IPS-11a (cell line): ENCODE measurements at regions not wholly inside any gene's neighbourhood (a gene's known extent, or its start where the extent isn't known, plus 50 kb on each side); places are given as distances from the start of the nearest gene placed in this dataset.

ENCODE experiments used
- H3K4me3 ChIP-seq: one replicate; pipeline ENCODE4 v1.5.1; 2013; ENCODE audit warnings: low read depth, low read length, control low read depth

DNA sequence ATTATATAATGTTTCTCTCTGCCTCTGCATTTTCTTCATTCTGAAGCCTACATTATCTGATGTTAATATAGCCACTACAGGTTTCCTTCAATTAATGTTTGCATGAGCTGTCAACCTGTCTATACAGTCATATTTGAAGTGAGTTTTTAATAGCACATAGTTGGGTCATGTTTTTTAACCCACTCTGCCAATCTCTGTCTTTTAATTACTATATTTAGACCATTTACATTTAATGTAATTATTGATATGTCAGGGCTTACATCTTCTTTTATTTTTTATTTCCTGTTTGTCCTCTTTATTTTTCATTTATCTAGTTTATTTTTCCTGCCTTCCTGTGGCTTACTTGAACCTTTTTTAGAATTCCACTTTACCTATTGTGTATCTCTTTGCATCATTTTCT, 124.3 kb upstream of the PDE1C start:
- no peak overlapping the region for H3K4me3 ChIP-seq

DNA sequence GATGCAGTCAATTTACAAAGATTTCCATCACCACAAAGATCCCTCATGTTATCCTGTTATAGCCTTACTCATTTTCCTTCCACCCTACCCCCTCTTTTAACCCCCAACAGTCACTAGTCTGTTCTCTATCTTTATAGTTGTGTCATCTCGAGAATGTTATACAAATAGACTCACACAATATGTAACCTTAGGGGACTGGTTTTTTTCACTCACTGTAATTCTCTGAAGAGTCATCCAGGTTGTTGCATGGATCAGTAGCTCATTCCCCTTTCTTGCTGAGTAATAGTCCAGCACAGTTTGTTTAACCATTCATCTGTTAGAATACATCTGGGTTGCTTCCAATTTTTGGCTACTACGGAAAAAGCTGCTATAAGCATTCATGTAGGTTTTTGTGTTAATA, 121.1 kb upstream of the PDE1C start:
- H3K4me3 ChIP-seq: no peak overlapping the region

GRCh38 chr7:32179567-32179966, 109.4 kb upstream of the PDE1C start:
- no peak overlapping the region for H3K4me3 ChIP-seq

DNA sequence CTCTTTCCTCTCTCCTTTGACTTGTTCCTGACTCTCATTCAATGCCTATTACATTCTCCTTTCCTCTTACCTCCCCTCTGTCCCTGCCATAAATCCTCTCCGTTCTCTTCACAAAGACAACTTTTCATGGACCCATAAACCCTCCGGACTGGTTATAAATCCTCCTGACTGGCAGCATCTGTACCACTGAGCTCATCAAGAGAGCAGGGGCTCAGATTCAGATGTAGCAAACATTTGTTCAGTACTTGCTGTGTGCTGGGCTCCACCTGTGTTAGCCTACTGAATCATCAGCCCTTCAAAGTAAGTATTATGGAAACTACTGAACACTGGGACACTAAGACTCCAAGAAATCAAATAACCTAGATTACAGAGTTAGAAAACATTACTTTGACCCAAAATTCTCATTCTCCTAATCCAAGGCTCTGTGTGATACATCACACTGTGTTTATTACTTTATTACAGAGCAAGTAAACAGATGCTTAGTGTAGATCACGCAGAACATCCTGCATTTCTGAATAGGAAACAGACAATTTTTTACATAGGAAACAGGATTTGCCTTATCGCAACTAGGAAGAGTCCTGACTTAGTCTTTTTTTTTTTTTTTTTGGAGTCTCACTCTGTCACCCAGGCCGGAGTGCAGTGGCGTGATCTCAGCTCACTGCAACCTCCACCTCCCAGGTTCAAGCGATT, 108.6 kb upstream of the PDE1C start:
- no peak overlapping the region for H3K4me3 ChIP-seq

GRCh38 chr7:32177232-32177631, 107.0 kb upstream of the PDE1C start:
- H3K4me3 ChIP-seq: no peak overlapping the region

DNA sequence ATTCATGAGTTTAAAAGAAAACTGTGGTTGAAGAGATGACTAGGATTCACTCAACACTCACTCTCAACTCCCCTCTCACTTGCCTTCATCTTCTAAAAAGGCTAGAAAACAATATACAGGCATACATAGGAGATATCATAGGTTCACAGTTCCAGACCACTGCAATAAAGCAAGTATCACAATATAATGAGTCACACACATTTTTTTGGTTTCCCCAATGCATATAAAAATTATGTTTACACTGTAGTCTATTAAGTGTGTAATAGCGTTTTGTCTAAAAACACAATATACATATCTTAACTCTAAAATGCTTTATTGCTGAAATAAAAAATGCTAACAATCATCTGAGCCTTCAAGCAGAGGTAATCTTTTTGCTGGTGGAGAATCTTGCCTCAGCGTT, 104.9 kb upstream of the PDE1C start:
- no peak overlapping the region for H3K4me3 ChIP-seq

GRCh38 chr7:32171248-32171647, 101.0 kb upstream of the PDE1C start:
- H3K4me3 ChIP-seq: no peak overlapping the region

GRCh38 chr7:32170838-32171237, 100.6 kb upstream of the PDE1C start:
- no peak overlapping the region for H3K4me3 ChIP-seq

GRCh38 chr7:32169228-32169627, 99.0 kb upstream of the PDE1C start:
- no peak overlapping the region for H3K4me3 ChIP-seq

- H3K4me3 ChIP-seq: no peak overlapping the region
Measured at GRCh38 chr7:32167815-32168214, 97.6 kb upstream of the PDE1C start.

DNA sequence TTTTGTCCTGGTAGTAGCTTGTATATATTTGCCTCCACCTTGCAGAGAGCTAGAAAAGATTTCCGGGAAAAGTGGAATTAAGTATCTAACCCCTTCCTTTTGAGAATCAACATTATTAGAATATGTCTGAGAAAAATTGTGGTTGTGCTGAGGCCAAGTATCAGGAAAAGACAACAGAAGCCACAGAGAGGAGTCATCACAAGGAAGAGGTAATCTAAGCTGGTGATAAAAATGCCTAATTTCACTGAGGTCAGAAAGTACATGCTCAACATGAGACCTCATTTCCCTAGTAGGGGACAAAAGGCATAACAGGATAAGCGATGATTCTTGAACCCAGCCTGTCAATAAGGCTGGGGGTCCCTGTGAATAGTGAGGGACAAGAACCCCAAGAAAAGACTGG, 97.0 kb upstream of the PDE1C start:
- H3K4me3 ChIP-seq: no peak overlapping the region

- no peak overlapping the region for H3K4me3 ChIP-seq
Measured at GRCh38 chr7:32164341-32164996, 94.3 kb upstream of the PDE1C start.

DNA sequence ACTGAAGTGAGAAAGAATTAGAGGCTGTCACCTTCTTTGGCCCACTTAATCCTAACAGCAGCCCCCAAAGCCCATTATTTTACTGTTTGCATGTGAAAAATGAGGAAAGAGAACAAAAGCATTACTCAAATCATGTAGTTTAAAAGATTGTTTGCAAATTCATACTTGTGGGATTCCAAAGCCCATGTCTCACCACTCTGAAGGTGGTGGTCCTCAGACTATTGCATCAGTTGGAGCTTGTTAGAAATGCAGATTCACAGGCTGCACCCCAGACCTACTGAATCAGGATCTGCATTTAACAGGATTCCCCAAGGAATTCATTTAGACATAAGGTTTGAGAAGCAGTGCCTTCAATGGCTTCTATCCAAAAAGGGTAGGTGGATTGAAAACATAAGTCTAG, 93.7 kb upstream of the PDE1C start:
- H3K4me3 ChIP-seq: no peak overlapping the region

- no peak overlapping the region for H3K4me3 ChIP-seq
Measured at GRCh38 chr7:32163141-32163806, 93.1 kb upstream of the PDE1C start.

- no peak overlapping the region for H3K4me3 ChIP-seq
Measured at GRCh38 chr7:32161708-32162107, 91.5 kb upstream of the PDE1C start.

DNA sequence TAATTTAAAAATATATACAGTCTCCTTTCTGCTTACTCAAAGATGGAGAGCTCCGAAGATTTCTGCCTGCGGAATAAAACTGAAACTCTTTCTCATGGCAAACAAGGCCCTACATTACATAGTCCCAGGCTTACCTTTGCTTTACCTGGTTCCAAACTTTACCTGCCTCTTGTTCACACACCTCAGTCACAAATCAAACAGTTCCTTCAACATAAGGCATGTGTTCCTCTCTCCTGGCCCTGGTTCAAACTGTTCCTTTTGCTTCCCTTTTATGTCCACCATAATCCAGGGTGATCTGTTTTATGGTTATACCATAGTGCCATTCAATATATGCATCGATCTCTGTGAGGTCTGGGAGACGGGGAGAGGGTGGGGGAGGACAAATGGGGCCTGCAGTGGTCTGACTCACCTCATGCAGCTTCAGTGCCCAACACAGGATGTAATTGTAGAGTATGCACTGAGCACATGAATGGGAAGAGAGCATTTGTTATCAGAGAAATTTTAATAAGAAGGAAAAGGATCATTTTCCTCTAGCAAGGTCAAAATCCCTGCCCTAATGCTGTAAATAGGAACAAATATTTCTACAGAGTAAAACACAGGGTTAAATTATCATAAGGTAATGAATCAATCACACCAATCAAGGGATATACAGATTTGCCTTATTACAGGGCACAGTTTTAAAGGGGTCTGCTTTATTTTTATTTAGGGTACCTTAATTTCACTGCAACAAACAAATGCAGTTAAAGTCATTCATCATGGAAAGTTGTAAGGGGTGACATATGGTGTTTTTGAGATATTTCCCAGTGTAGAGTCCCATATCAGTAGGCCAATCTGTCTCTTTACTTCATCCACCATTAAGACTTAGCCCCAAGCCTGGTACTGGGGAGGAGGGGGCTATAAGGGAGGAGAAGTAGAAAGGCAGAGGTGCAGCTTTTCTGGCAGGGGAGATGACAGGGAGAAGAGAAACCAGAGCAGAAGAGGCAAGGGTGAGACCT, 88.8 kb upstream of the PDE1C start:
- no peak overlapping the region for H3K4me3 ChIP-seq

DNA sequence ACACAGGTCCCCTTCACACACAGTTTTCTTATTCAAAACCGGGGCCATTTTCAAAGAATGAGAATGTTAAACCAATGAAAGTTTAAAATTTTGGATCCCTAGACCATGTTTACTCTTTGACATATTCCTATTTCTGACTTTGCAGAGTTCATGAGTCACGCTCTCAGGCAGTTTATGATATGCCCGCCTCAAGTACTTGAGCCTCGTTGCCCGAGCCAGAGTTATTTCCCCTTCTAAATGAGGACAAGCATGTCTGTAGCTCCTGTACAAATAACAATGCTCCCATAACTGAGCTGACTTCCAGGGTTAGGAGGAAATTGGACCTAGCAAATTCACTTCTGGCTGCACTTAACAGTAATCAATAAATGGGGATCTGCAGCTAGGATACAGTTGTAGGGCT, 87.9 kb upstream of the PDE1C start:
- H3K4me3 ChIP-seq: no peak overlapping the region

DNA sequence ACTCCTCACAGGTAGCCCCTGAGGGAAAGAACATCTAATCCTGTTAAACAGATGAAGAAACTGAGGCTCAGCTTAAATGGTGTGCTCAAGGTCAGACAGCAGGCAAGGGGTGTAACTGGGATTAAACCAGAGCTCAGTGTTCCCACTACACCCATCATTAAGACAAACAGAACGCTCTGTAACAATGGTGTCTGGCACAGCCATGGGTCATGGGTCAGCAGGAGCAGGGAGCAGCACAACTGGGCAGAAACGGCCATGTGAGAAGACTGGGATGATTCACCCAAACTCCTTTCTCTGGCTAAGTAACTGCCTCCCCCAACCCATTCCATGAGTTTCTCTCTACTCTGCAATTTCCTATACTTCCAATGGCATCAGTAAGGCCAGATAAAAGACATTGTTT, 85.5 kb upstream of the PDE1C start:
- no peak overlapping the region for H3K4me3 ChIP-seq

DNA sequence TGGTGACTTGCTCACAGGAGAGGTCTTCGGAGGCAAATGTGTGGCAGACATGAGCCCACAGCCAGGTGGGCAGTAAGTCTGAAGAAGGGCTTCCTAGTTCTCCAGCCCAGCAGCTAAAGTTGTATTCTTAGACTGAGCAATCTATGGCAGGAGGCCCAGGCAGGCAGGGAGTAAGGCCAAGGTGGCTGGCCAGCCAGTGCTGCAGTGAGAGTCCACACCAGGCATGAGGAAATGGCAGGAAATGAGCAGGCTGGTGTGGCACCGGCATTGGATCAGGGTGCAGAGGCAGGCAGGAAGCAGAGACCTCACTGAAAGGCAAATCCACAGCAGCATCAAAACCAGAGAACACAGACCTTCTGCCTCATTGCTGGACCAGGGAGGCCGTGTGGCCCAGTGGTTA, 84.6 kb upstream of the PDE1C start:
- no peak overlapping the region for H3K4me3 ChIP-seq

- H3K4me3 ChIP-seq: no peak overlapping the region
Measured at GRCh38 chr7:32153006-32153405, 82.8 kb upstream of the PDE1C start.

DNA sequence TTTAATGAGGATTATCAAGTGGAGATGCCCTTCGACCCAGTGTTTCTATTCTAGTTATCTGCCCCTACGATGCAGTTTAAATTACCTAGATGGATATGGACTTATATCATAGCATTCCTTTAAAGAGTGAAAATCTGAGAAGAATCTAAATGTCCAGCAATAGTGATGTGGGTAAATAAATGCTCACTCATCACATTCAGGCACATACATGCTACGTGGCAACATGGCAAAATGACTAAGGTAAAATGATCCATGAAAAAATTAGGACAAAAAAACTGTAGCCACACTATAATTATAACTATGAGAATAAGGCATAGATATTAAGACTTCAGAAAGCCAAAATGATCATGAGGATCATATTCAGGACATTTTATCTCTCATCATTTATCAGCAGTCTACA, 82.4 kb upstream of the PDE1C start:
- H3K4me3 ChIP-seq: no peak overlapping the region
